GM23338 (cell line): ENCODE measurements at regions not wholly inside any gene's neighbourhood (a gene's known extent, or its start where the extent isn't known, plus 50 kb on each side); places are given as distances from the start of the nearest gene placed in this dataset.

ENCODE experiments used
- ATAC-seq: fragments of 200-7000 bp; cut with Tn5 transposase; 3 replicates; pipeline ENCODE4 v1.9.1; 2020
- DNase-seq: peaks from one replicate; pipeline ENCODE4 v3.0.0-alpha.2; 2015; ENCODE audit warnings: low spot score
- H2AFZ ChIP-seq: fragments of 200-600 bp; sonication (generic); 2 replicates; pipeline ENCODE4 v1.8.0; 2016; ENCODE audit warnings: antibody characterized with exemption, mild to moderate bottlenecking, moderate library complexity
- H3F3A ChIP-seq: fragments of 200-600 bp; sonication (generic); replicated peaks from 2 replicates; pipeline ENCODE4 v1.8.0; 2017; ENCODE audit warnings: antibody characterized with exemption, mixed run types, low read depth
- H3K27ac ChIP-seq: fragments of 200-600 bp; sonication (generic); 2 replicates; pipeline ENCODE4 v1.6.1; 2016; ENCODE audit warnings: low read depth
- H3K27me3 ChIP-seq: fragments of 200-600 bp; sonication (generic); 2 replicates; pipeline ENCODE4 v1.8.0; 2016; ENCODE audit warnings: mild to moderate bottlenecking, mixed run types, moderate library complexity; ENCODE audit not compliant: insufficient read depth
- H3K36me3 ChIP-seq: fragments of 200-600 bp; sonication (generic); 2 replicates; pipeline ENCODE4 v1.8.0; 2016; ENCODE audit warnings: mild to moderate bottlenecking; ENCODE audit not compliant: insufficient read depth
- H3K4me1 ChIP-seq: fragments of 200-600 bp; sonication (generic); 2 replicates; pipeline ENCODE4 v1.8.0; 2016; ENCODE audit warnings: mild to moderate bottlenecking, moderate library complexity; ENCODE audit not compliant: insufficient read depth
- H3K4me2 ChIP-seq: fragments of 200-600 bp; sonication (generic); 2 replicates; pipeline ENCODE4 v1.7.1; 2017; ENCODE audit warnings: mixed run types
- H3K4me3 ChIP-seq: fragments of 200-600 bp; sonication (generic); 2 replicates; pipeline ENCODE4 v1.6.1; 2016; ENCODE audit warnings: mixed run types
- H3K79me2 ChIP-seq: fragments of 200-600 bp; sonication (generic); replicated peaks from 2 replicates; pipeline ENCODE4 v1.8.0; 2017; ENCODE audit warnings: mild to moderate bottlenecking; ENCODE audit not compliant: insufficient read depth
- H3K9me2 ChIP-seq: fragments of 200-600 bp; sonication (generic); 2 replicates; pipeline ENCODE4 v1.8.0; 2017; ENCODE audit not compliant: insufficient read depth
- H4K20me1 ChIP-seq: fragments of 200-600 bp; sonication (generic); replicated peaks from 2 replicates; pipeline ENCODE4 v1.8.0; 2017; ENCODE audit warnings: mild to moderate bottlenecking; ENCODE audit not compliant: insufficient read depth
- H3K27ac Mint-ChIP-seq: 2 replicates; pipeline ENCODE4 v1.8.0; 2020; ENCODE audit warnings: inconsistent platforms, mild to moderate bottlenecking, moderate library complexity, mixed read lengths
- H3K27me3 Mint-ChIP-seq: 3 replicates; pipeline ENCODE4 v1.8.0; 2022; ENCODE audit warnings: low read depth, mild to moderate bottlenecking, moderate library complexity, mixed read lengths, inconsistent platforms; ENCODE audit not compliant: insufficient read depth, poor library complexity
- H3K36me3 Mint-ChIP-seq: 3 replicates; pipeline ENCODE4 v1.8.0; 2021; ENCODE audit warnings: low read depth, mild to moderate bottlenecking, inconsistent platforms, moderate library complexity, mixed read lengths
- H3K4me1 Mint-ChIP-seq: 3 replicates; pipeline ENCODE4 v1.8.0; 2020; ENCODE audit warnings: mild to moderate bottlenecking, inconsistent platforms, mixed read lengths
- H3K4me3 Mint-ChIP-seq: 3 replicates; pipeline ENCODE4 v1.8.0; 2021; ENCODE audit warnings: moderate library complexity, mild to moderate bottlenecking, inconsistent platforms, mixed read lengths
- H3K9me3 Mint-ChIP-seq: 3 replicates; pipeline ENCODE4 v1.8.0; 2020; ENCODE audit warnings: moderate library complexity, mild to moderate bottlenecking, inconsistent platforms, mixed read lengths
- CREB1 ChIP-seq: fragments of 250-450 bp; sonication (Bioruptor Pico); IDR thresholded peaks from 2 replicates; pipeline ENCODE4 v1.5.0; 2020; ENCODE audit warnings: low read depth, mild to moderate bottlenecking, moderate library complexity
- CTCF ChIP-seq, 2 experiments: fragments of 200-600 bp in 1 of 2; sonication (generic) in 1 of 2; conservative IDR thresholded peaks; 2 replicates each; pipeline versions ENCODE4 v1.5.1 to v1.6.1; 2016 to 2017; ENCODE audit warnings: antibody characterized with exemption in 2 of 2, low read depth in 2 of 2, mild to moderate bottlenecking in 2 of 2, moderate library complexity in 1 of 2
- EZH2 ChIP-seq: fragments of 200-600 bp; sonication (generic); IDR thresholded peaks from one replicate; pipeline ENCODE4 v1.8.0; 2017; ENCODE audit warnings: antibody characterized with exemption, mild to moderate bottlenecking, low read depth; ENCODE audit not compliant: unreplicated experiment
- EZH2phosphoT487 ChIP-seq: fragments of 200-600 bp; sonication (generic); IDR thresholded peaks from one replicate; pipeline ENCODE4 v1.8.1; 2018; ENCODE audit warnings: antibody characterized with exemption; ENCODE audit not compliant: unreplicated experiment
- JUNB ChIP-seq: IDR thresholded peaks from one replicate; pipeline ENCODE4 v1.6.1; 2016; ENCODE audit warnings: antibody characterized with exemption; ENCODE audit not compliant: unreplicated experiment
- NANOG ChIP-seq: IDR thresholded peaks from 2 replicates; pipeline ENCODE4 v1.6.1; 2016; ENCODE audit warnings: antibody characterized with exemption, borderline replicate concordance
- POLR2AphosphoS5 ChIP-seq: IDR thresholded peaks from 2 replicates; pipeline ENCODE4 v1.6.1; 2016; ENCODE audit warnings: antibody characterized with exemption, low read depth
- STAT1 ChIP-seq: IDR thresholded peaks from one replicate; pipeline ENCODE4 v1.6.1; 2016; ENCODE audit warnings: antibody characterized with exemption; ENCODE audit not compliant: unreplicated experiment
- ZNF114 ChIP-seq: fragments of 250-450 bp; sonication (Bioruptor Pico); IDR thresholded peaks from 2 replicates; pipeline ENCODE4 v1.5.0; 2020; ENCODE audit warnings: mild to moderate bottlenecking, moderate library complexity
- ZNF331 ChIP-seq: fragments of 250-450 bp; sonication (Bioruptor Pico); IDR thresholded peaks from 2 replicates; pipeline ENCODE4 v1.5.0; 2020; ENCODE audit warnings: low read depth, mild to moderate bottlenecking, moderate library complexity
- TF ChIP-seq, protein P1 (sequence below): IDR thresholded peaks from 2 replicates; pipeline ENCODE4 v1.6.1; 2016; ENCODE audit warnings: antibody characterized with exemption
- TF ChIP-seq, protein P2 (sequence below): fragments of 250-450 bp; sonication (Bioruptor Pico); IDR thresholded peaks from 2 replicates; pipeline ENCODE4 v1.5.0; 2020; ENCODE audit warnings: mild to moderate bottlenecking, moderate library complexity
- TF ChIP-seq, protein P3 (sequence below): IDR thresholded peaks from one replicate; pipeline ENCODE4 v1.6.1; 2018; ENCODE audit warnings: antibody characterized with exemption; ENCODE audit not compliant: unreplicated experiment

DNA sequence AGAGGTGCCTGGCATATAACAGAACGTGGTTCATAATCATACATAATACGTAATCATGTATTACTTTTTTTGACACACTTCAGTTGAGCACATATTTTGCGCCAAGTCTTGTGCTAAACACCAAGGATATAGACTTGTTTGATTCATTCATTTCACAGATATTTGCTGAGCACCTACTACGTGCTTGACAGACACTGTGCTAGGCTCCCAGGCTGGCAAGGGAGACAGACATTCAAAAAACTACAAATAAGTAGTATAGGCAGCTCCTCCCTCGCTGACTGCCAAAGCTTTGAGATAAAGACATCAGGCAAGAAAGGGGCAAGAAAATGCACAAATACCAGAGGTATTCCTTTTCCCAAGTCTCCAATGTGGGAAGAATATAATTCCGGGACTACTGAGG is 122.5 kb upstream of the CPEB4 start:
- H3K4me3 Mint-ChIP-seq = no peak overlapping the region
- Histone ChIP-seq H4K20me1 (no peaks in the 10 kb centered on the region), H3K9me2 (0 out of 2 replicates have a peak, but pooled peaks cover 9% of the 10 kb centered on the region), H3K27ac (no peak overlapping the region), H3F3A (no peaks in the 10 kb centered on the region), H3K4me2 (no peak overlapping the region), H3K79me2 (no peaks in the 10 kb centered on the region), H3K4me1 (peaks cover 6% of the 10 kb centered on the region), H3K4me3 (no peak overlapping the region), H2AFZ (no peak overlapping the region), H3K36me3 (no peaks in the 10 kb centered on the region), H3K27me3 (no peaks in the 10 kb centered on the region)
- peaks cover 8% of the 10 kb centered on the region for H3K4me1 Mint-ChIP-seq
- DNase-seq = no peak
- H3K27me3 Mint-ChIP-seq = peaks cover 7% of the 10 kb centered on the region
- H3K9me3 Mint-ChIP-seq = no peaks in the 10 kb centered on the region; the same call in 2 of the 3 replicates
- H3K36me3 Mint-ChIP-seq = no peaks in the 10 kb centered on the region
- H3K27ac Mint-ChIP-seq = 0 out of 2 replicates have a peak overlapping the region, but pooled peaks have one; percentile 1
- TF ChIP-seq, protein P1, sequence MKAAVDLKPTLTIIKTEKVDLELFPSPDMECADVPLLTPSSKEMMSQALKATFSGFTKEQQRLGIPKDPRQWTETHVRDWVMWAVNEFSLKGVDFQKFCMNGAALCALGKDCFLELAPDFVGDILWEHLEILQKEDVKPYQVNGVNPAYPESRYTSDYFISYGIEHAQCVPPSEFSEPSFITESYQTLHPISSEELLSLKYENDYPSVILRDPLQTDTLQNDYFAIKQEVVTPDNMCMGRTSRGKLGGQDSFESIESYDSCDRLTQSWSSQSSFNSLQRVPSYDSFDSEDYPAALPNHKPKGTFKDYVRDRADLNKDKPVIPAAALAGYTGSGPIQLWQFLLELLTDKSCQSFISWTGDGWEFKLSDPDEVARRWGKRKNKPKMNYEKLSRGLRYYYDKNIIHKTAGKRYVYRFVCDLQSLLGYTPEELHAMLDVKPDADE = no peak
- no peak for TF ChIP-seq ZNF114 (CRISPR knock-in tag)
- TF ChIP-seq STAT1 = no peak
- no peak for TF ChIP-seq EZH2phosphoT487
- no peak for TF ChIP-seq NANOG
- no peak for TF ChIP-seq JUNB
- TF ChIP-seq, protein P2, sequence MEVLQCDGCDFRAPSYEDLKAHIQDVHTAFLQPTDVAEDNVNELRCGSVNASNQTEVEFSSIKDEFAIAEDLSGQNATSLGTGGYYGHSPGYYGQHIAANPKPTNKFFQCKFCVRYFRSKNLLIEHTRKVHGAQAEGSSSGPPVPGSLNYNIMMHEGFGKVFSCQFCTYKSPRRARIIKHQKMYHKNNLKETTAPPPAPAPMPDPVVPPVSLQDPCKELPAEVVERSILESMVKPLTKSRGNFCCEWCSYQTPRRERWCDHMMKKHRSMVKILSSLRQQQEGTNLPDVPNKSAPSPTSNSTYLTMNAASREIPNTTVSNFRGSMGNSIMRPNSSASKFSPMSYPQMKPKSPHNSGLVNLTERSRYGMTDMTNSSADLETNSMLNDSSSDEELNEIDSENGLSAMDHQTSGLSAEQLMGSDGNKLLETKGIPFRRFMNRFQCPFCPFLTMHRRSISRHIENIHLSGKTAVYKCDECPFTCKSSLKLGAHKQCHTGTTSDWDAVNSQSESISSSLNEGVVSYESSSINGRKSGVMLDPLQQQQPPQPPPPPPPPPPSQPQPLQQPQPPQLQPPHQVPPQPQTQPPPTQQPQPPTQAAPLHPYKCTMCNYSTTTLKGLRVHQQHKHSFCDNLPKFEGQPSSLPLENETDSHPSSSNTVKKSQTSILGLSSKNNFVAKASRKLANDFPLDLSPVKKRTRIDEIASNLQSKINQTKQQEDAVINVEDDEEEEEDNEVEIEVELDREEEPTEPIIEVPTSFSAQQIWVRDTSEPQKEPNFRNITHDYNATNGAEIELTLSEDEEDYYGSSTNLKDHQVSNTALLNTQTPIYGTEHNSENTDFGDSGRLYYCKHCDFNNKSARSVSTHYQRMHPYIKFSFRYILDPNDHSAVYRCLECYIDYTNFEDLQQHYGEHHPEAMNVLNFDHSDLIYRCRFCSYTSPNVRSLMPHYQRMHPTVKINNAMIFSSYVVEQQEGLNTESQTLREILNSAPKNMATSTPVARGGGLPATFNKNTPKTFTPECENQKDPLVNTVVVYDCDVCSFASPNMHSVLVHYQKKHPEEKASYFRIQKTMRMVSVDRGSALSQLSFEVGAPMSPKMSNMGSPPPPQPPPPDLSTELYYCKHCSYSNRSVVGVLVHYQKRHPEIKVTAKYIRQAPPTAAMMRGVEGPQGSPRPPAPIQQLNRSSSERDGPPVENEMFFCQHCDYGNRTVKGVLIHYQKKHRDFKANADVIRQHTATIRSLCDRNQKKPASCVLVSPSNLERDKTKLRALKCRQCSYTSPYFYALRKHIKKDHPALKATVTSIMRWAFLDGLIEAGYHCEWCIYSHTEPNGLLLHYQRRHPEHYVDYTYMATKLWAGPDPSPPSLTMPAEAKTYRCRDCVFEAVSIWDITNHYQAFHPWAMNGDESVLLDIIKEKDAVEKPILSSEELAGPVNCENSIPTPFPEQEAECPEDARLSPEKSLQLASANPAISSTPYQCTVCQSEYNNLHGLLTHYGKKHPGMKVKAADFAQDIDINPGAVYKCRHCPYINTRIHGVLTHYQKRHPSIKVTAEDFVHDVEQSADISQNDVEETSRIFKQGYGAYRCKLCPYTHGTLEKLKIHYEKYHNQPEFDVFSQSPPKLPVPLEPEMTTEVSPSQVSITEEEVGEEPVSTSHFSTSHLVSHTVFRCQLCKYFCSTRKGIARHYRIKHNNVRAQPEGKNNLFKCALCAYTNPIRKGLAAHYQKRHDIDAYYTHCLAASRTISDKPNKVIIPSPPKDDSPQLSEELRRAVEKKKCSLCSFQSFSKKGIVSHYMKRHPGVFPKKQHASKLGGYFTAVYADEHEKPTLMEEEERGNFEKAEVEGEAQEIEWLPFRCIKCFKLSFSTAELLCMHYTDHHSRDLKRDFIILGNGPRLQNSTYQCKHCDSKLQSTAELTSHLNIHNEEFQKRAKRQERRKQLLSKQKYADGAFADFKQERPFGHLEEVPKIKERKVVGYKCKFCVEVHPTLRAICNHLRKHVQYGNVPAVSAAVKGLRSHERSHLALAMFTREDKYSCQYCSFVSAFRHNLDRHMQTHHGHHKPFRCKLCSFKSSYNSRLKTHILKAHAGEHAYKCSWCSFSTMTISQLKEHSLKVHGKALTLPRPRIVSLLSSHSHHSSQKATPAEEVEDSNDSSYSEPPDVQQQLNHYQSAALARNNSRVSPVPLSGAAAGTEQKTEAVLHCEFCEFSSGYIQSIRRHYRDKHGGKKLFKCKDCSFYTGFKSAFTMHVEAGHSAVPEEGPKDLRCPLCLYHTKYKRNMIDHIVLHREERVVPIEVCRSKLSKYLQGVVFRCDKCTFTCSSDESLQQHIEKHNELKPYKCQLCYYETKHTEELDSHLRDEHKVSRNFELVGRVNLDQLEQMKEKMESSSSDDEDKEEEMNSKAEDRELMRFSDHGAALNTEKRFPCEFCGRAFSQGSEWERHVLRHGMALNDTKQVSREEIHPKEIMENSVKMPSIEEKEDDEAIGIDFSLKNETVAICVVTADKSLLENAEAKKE (CRISPR knock-in tag) = no peak
- TF ChIP-seq, protein P3, sequence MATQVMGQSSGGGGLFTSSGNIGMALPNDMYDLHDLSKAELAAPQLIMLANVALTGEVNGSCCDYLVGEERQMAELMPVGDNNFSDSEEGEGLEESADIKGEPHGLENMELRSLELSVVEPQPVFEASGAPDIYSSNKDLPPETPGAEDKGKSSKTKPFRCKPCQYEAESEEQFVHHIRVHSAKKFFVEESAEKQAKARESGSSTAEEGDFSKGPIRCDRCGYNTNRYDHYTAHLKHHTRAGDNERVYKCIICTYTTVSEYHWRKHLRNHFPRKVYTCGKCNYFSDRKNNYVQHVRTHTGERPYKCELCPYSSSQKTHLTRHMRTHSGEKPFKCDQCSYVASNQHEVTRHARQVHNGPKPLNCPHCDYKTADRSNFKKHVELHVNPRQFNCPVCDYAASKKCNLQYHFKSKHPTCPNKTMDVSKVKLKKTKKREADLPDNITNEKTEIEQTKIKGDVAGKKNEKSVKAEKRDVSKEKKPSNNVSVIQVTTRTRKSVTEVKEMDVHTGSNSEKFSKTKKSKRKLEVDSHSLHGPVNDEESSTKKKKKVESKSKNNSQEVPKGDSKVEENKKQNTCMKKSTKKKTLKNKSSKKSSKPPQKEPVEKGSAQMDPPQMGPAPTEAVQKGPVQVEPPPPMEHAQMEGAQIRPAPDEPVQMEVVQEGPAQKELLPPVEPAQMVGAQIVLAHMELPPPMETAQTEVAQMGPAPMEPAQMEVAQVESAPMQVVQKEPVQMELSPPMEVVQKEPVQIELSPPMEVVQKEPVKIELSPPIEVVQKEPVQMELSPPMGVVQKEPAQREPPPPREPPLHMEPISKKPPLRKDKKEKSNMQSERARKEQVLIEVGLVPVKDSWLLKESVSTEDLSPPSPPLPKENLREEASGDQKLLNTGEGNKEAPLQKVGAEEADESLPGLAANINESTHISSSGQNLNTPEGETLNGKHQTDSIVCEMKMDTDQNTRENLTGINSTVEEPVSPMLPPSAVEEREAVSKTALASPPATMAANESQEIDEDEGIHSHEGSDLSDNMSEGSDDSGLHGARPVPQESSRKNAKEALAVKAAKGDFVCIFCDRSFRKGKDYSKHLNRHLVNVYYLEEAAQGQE = no peak
- TF ChIP-seq EZH2 = no peak
- TF ChIP-seq CREB1 = no peak
- TF ChIP-seq ZNF331 (CRISPR knock-in tag) = no peak
- no peak for TF ChIP-seq CTCF (conservative IDR thresholded peaks at IDR 0.05; ENCODE audit: low read depth in 2 of 2)
- TF ChIP-seq POLR2AphosphoS5 = no peak
- ATAC-seq = no peak
